IMR-90 (cell line): ENCODE measurements at regions not wholly inside any gene's neighbourhood (a gene's known extent, or its start where the extent isn't known, plus 50 kb on each side); places are given as distances from the start of the nearest gene placed in this dataset.

Source experiments
- ATAC-seq: fragments of 200-7000 bp; cut with Tn5 transposase; 2 replicates; pipeline ENCODE4 v1.9.1; 2020; ENCODE audit warnings: low read depth, mild to moderate bottlenecking, moderate library complexity
- BruUV-seq: library from RNA; stranded (reverse); fragments of 400-500 nt; replicated peaks from 2 replicates; lab custom pipeline; 2021; lab: Mats Ljungman, UMichigan
- CTCF ChIA-PET: fragments of 300-600 bp; formaldehyde crosslinking; extraction: SDS; loops from one replicate; lab custom pipeline; 2021; ENCODE audit warnings: antibody characterized with exemption; lab: Yijun Ruan, JAX
- POLR2A ChIA-PET: fragments of 300-600 bp; sonication (Branson Sonifier 250); formaldehyde crosslinking; loops from one replicate; lab custom pipeline; 2022; ENCODE audit warnings: antibody characterized with exemption; ENCODE audit not compliant: unreplicated experiment; lab: Charles Lee
- DNase-seq: peaks from one replicate; pipeline ENCODE4 v3.0.0; 2013
- H2AFZ ChIP-seq: replicated peaks from 2 replicates; pipeline ENCODE3; 2013; ENCODE audit warnings: low read length, mild to moderate bottlenecking; ENCODE audit not compliant: poor library complexity
- H2AK5ac ChIP-seq: 2 replicates; pipeline ENCODE4 v1.6.1; 2013; ENCODE audit warnings: low read depth, low read length, inconsistent platforms
- H2AK9ac ChIP-seq: replicated peaks from 2 replicates; pipeline ENCODE3; 2013; ENCODE audit warnings: mild to moderate bottlenecking, low read depth, low read length, moderate library complexity; ENCODE audit not compliant: poor library complexity
- H2BK120ac ChIP-seq: 2 replicates; pipeline ENCODE4 v1.6.1; 2013; ENCODE audit warnings: low read depth, low read length, inconsistent platforms
- H2BK15ac ChIP-seq: 3 replicates; pipeline ENCODE4 v1.6.1; 2013; ENCODE audit warnings: low read depth, low read length, inconsistent platforms
- H2BK20ac ChIP-seq: 2 replicates; pipeline ENCODE4 v1.6.1; 2013; ENCODE audit warnings: low read depth, mild to moderate bottlenecking, inconsistent platforms, low read length, moderate library complexity
- H2BK5ac ChIP-seq: 2 replicates; pipeline ENCODE4 v1.6.1; 2013; ENCODE audit warnings: mild to moderate bottlenecking, low read depth, low read length, inconsistent platforms; ENCODE audit not compliant: poor library complexity, severe bottlenecking
- H3K14ac ChIP-seq: replicated peaks from 2 replicates; pipeline ENCODE4 v1.6.1; 2013; ENCODE audit warnings: low read depth, low read length, inconsistent platforms
- H3K18ac ChIP-seq: 2 replicates; pipeline ENCODE4 v1.6.1; 2013; ENCODE audit warnings: low read depth, low read length, control low read depth
- H3K23ac ChIP-seq: 2 replicates; pipeline ENCODE4 v1.6.1; 2013; ENCODE audit warnings: low read depth, low read length, inconsistent platforms
- H3K27ac ChIP-seq: 2 replicates; pipeline ENCODE4 v1.5.1; 2013; ENCODE audit warnings: mild to moderate bottlenecking, control low read depth, low read length; ENCODE audit not compliant: insufficient read depth
- H3K27me3 ChIP-seq: 2 replicates; pipeline ENCODE4 v1.6.1; 2013; ENCODE audit warnings: low read length; ENCODE audit not compliant: control insufficient read depth, insufficient read depth
- H3K36me3 ChIP-seq: 2 replicates; pipeline ENCODE4 v1.6.1; 2013; ENCODE audit warnings: low read length, mixed read lengths; ENCODE audit not compliant: control insufficient read depth, insufficient read depth
- H3K4ac ChIP-seq: 2 replicates; pipeline ENCODE4 v1.6.1; 2013; ENCODE audit warnings: low read depth, low read length, inconsistent platforms
- H3K4me1 ChIP-seq: 2 replicates; pipeline ENCODE4 v1.6.1; 2013; ENCODE audit warnings: low read length, mixed read lengths; ENCODE audit not compliant: control insufficient read depth, insufficient read depth
- H3K4me2 ChIP-seq: 2 replicates; pipeline ENCODE4 v1.6.1; 2013; ENCODE audit warnings: low read depth, mild to moderate bottlenecking, control low read depth, low read length, moderate library complexity
- H3K4me3 ChIP-seq: 2 replicates; pipeline ENCODE4 v1.5.1; 2013; ENCODE audit warnings: low read depth, mild to moderate bottlenecking, control low read depth, low read length, moderate library complexity; ENCODE audit not compliant: insufficient read depth
- H3K56ac ChIP-seq: 2 replicates; pipeline ENCODE4 v1.6.1; 2013; ENCODE audit warnings: low read length, inconsistent platforms; ENCODE audit not compliant: insufficient read depth; ENCODE audit errors: extremely low read depth
- H3K79me1 ChIP-seq, 2 experiments: 2 replicates each; pipeline ENCODE4 v1.6.1; 2013; ENCODE audit warnings: low read length in 2 of 2, inconsistent platforms in 1 of 2, low read depth in 1 of 2
- H3K9ac ChIP-seq: 2 replicates; pipeline ENCODE4 v1.6.1; 2013; ENCODE audit warnings: low read depth, low read length, control low read depth
- H3K9me1 ChIP-seq: 2 replicates; pipeline ENCODE4 v1.6.1; 2013; ENCODE audit warnings: low read length, inconsistent platforms; ENCODE audit not compliant: insufficient read depth
- H3K9me3 ChIP-seq: 2 replicates; pipeline ENCODE4 v1.6.1; 2013; ENCODE audit warnings: low read length; ENCODE audit not compliant: control insufficient read depth, insufficient read depth
- H4K20me1 ChIP-seq: 2 replicates; pipeline ENCODE4 v1.6.1; 2013; ENCODE audit warnings: low read length, inconsistent platforms; ENCODE audit not compliant: insufficient read depth
- H4K5ac ChIP-seq: 2 replicates; pipeline ENCODE4 v1.6.1; 2013; ENCODE audit warnings: mild to moderate bottlenecking, low read depth, low read length, control low read depth
- H4K8ac ChIP-seq, 2 experiments: 2 replicates each; pipeline ENCODE4 v1.6.1; 2013; ENCODE audit warnings: low read depth in 2 of 2, low read length in 2 of 2, control low read depth in 1 of 2, inconsistent platforms in 1 of 2
- H4K91ac ChIP-seq: 2 replicates; pipeline ENCODE4 v1.6.1; 2013; ENCODE audit warnings: low read depth, low read length, inconsistent platforms; ENCODE audit not compliant: insufficient read depth
- BHLHE40 ChIP-seq: fragments of 150-350 bp; IDR thresholded peaks from 2 replicates; pipeline ENCODE4 v1.6.1; 2016; ENCODE audit warnings: mild to moderate bottlenecking, low read depth, low read length
- CEBPB ChIP-seq: IDR thresholded peaks from 2 replicates; pipeline ENCODE4 v1.6.1; 2012; ENCODE audit warnings: low read depth, low read length, improper control_type of control experiment
- CHD1 ChIP-seq: IDR thresholded peaks from 2 replicates; pipeline ENCODE4 v1.6.1; 2012; ENCODE audit warnings: low read depth, low read length, improper control_type of control experiment
- ELK1 ChIP-seq: fragments of 150-350 bp; IDR thresholded peaks from 2 replicates; pipeline ENCODE4 v1.6.1; 2016; ENCODE audit warnings: low read depth, mild to moderate bottlenecking, low read length, moderate library complexity, borderline replicate concordance
- FOS ChIP-seq: fragments of 150-350 bp; IDR thresholded peaks from 2 replicates; pipeline ENCODE4 v1.6.1; 2016; ENCODE audit warnings: low read depth, low read length
- MAFK ChIP-seq: IDR thresholded peaks from 2 replicates; pipeline ENCODE4 v1.6.1; 2012; ENCODE audit warnings: low read depth, low read length, improper control_type of control experiment
- MAZ ChIP-seq: IDR thresholded peaks from 2 replicates; pipeline ENCODE4 v1.6.1; 2012; ENCODE audit warnings: low read depth, mild to moderate bottlenecking, low read length, improper control_type of control experiment, moderate library complexity, borderline replicate concordance
- MXI1 ChIP-seq: IDR thresholded peaks from 2 replicates; pipeline ENCODE4 v1.6.1; 2012; ENCODE audit warnings: low read depth, mild to moderate bottlenecking, low read length, moderate library complexity, borderline replicate concordance
- NFE2L2 ChIP-seq: fragments of 150-350 bp; IDR thresholded peaks from 2 replicates; pipeline ENCODE4 v1.6.1; 2016; ENCODE audit warnings: low read depth, mild to moderate bottlenecking, low read length
- POLR2A ChIP-seq: IDR thresholded peaks from 2 replicates; pipeline ENCODE4 v1.6.1; 2012; ENCODE audit warnings: mild to moderate bottlenecking, low read depth, low read length
- RAD21 ChIP-seq: IDR thresholded peaks from 2 replicates; pipeline ENCODE4 v1.6.1; 2012; ENCODE audit warnings: low read length, improper control_type of control experiment
- RCOR1 ChIP-seq: IDR thresholded peaks from 2 replicates; pipeline ENCODE4 v1.6.1; 2012; ENCODE audit warnings: mild to moderate bottlenecking, low read length, improper control_type of control experiment; ENCODE audit not compliant: insufficient replicate concordance
- RFX5 ChIP-seq: IDR thresholded peaks from 2 replicates; pipeline ENCODE4 v1.8.0; 2012; ENCODE audit warnings: low read depth, mild to moderate bottlenecking, low read length, moderate library complexity
- SMC3 ChIP-seq: fragments of 150-350 bp; IDR thresholded peaks from 2 replicates; pipeline ENCODE4 v1.6.1; 2016; ENCODE audit warnings: low read depth, mild to moderate bottlenecking, antibody characterized with exemption, low read length, moderate library complexity
- USF2 ChIP-seq: fragments of 150-350 bp; IDR thresholded peaks from 2 replicates; pipeline ENCODE4 v1.6.1; 2017; ENCODE audit warnings: mild to moderate bottlenecking, antibody characterized with exemption, low read length, low read depth
- WGBS, 2 experiments: methylation state at CpG; one replicate each; pipeline versions ENCODE4 v1.1.5 to v1.1.7; 2013; ENCODE audit warnings: missing lambda C conversion rate in 2 of 2; ENCODE audit not compliant: insufficient read length in 1 of 2; ENCODE audit errors: extremely low coverage in 2 of 2; 5-methylcytosine and 5-hydroxymethylcytosine counted together
- dilution Hi-C: fragments of 300-500 bp; cut with HindIII; formaldehyde crosslinking; loops from one replicate; pipeline ENCODE4 v1.14.3; 2018; ENCODE audit warnings: low sequenced_read_pairs; ENCODE audit not compliant: unreplicated experiment
- in situ Hi-C: fragments of 300-500 bp; cut with MboI; formaldehyde crosslinking; loops from 3 replicates; pipeline ENCODE4 v1.14.3; 2019; ENCODE audit warnings: low sequenced_read_pairs, inconsistent platforms, mixed read lengths
- intact Hi-C: fragments of 100-400 bp; cut with micrococcal nuclease; formaldehyde crosslinking; loops from 2 replicates; pipeline ENCODE4 v1.10.0; 2022
- TF ChIP-seq, protein P1 (sequence below): conservative IDR thresholded peaks from 2 replicates; pipeline ENCODE4 v1.5.1; 2012; ENCODE audit warnings: mild to moderate bottlenecking, low read depth, low read length, improper control_type of control experiment

DNA sequence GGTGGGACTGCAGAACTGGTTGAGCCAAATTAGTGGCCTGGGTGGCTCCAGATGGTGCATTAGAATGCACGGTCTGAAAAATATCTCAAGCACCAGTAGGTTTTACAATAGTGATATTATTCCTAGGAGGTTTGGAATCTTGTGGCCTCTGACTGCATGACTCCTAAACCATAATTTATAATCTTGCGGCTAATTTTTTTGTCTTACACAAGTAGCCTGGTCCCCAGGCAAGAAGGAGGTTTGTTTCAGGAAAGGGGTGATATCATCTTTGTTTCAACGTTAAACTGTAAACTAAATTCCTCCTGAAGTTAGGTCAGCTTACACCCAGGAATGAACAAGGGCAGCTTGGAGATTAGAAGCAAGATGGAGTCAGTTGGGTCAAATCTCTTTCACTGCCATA lies 98.9 kb upstream of the ARL4C start:
- dilution Hi-C loops: no loop called here
- Histone ChIP-seq H3K36me3 (no peaks in the 10 kb centered on the region), H4K5ac (peak overlapping the region; percentile 89), H4K20me1 (no peaks in the 10 kb centered on the region), H3K27ac (peak overlapping the region; percentile 85), H3K79me1 (no peaks in the 10 kb centered on the region), H3K27me3 (no peaks in the 10 kb centered on the region), H2AK5ac (peak overlapping the region; percentile 97; the same call in 1 of the 2 replicates), H3K14ac (peak overlapping the region; percentile 95), H4K8ac (peak overlapping the region; percentile 69 to 95; a peak in 3 of 4 replicates), H3K18ac (peak overlapping the region; percentile 94), H2AK9ac (no peak overlapping the region), H2BK20ac (peak overlapping the region; percentile 98), H3K4me2 (no peak overlapping the region), H3K9me3 (no peaks in the 10 kb centered on the region), H3K9ac (no peak overlapping the region), H4K91ac (peak overlapping the region; percentile 98), H3K9me1 (peaks cover 15% of the 10 kb centered on the region), H2BK120ac (peak overlapping the region; percentile 98), H3K23ac (no peak overlapping the region), H3K4me1 (peaks cover 17% of the 10 kb centered on the region), H3K4me3 (no peak overlapping the region), H2BK5ac (peak overlapping the region; percentile 93), H3K4ac (peak overlapping the region; percentile 98), H2AFZ (no peak overlapping the region), H2BK15ac (no peak overlapping the region; the same call in 2 of the 3 replicates), H3K56ac (peak overlapping the region; percentile 36; the same call in 1 of the 2 replicates)
- POLR2A ChIA-PET: no interaction called here
- DNase-seq: peak; percentile 97
- peak; percentile 92 for ATAC-seq
- WGBS, 2 experiments: no CpG with 5 or more reads among the region's 3 CpGs
- intact Hi-C loops: loop anchor here (5.0 kb wide), 1 partner anchor 81 kb away; no protein-coding TSS in a partner anchor
- no TSS peak for BruUV-seq
- in situ Hi-C loops: no loop called here
- TF ChIP-seq RFX5 (no peak), RAD21 (peak; percentile 15; the same call in 1 of the 2 replicates), FOS (peak; percentile 52; the same call in 1 of the 2 replicates), USF2 (no peak), SMC3 (no peak), CHD1 (no peak), CEBPB (peak; percentile 83), MAZ (no peak), RCOR1 (peak; percentile 55), ELK1 (no peak), POLR2A (no peak), BHLHE40 (peak; percentile 45; the same call in 1 of the 2 replicates), MXI1 (no peak), MAFK (0 out of 2 replicates have a peak, but pooled peaks have one; percentile 4), NFE2L2 (no peak)
- TF ChIP-seq, protein P1, sequence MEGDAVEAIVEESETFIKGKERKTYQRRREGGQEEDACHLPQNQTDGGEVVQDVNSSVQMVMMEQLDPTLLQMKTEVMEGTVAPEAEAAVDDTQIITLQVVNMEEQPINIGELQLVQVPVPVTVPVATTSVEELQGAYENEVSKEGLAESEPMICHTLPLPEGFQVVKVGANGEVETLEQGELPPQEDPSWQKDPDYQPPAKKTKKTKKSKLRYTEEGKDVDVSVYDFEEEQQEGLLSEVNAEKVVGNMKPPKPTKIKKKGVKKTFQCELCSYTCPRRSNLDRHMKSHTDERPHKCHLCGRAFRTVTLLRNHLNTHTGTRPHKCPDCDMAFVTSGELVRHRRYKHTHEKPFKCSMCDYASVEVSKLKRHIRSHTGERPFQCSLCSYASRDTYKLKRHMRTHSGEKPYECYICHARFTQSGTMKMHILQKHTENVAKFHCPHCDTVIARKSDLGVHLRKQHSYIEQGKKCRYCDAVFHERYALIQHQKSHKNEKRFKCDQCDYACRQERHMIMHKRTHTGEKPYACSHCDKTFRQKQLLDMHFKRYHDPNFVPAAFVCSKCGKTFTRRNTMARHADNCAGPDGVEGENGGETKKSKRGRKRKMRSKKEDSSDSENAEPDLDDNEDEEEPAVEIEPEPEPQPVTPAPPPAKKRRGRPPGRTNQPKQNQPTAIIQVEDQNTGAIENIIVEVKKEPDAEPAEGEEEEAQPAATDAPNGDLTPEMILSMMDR: no peak
- CTCF ChIA-PET: interaction anchor here (0.7 kb wide), 1 partner anchor 149 kb away, joined by 3 read pairs; no protein-coding TSS in a partner anchor
